ENCODE measurements at regions not wholly inside any gene's neighbourhood (a gene's known extent, or its start where the extent isn't known, plus 50 kb on each side); places are given as distances from the start of the nearest gene placed in this dataset.

DNA sequence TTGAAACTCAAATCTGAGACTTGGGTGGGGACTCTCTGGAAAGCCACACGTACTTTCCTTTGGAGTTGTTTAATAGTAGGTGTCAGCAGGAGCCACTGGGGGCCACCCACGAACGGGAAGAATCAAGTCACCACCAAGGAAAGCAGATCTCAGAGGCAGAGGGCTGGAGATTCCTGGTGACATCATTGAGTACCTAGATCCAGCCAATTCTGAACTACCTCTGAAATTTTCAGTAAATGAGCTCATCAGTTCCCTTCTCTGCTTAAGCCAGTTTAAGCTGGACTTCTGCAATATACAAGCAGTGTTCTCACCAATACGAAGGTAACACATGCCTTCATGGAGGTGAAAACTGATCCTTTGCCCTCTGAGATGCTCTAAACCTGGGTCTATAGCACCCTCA, 99.3 kb upstream of the SORCS3 start (continued):
- TF ChIP-seq ZSCAN4 (tag by site-specific recombination; IDR thresholded peaks at IDR 0.05) (no peak), ATF2 (tag by site-specific recombination; IDR thresholded peaks at IDR 0.05; ENCODE audit: low read depth) (peak; percentile 71), ZNF114 (tag by site-specific recombination; IDR thresholded peaks at IDR 0.05) (no peak), ZEB2 (tag by site-specific recombination; IDR thresholded peaks at IDR 0.05) (no peak)

- no peak for TF ChIP-seq WT1 (tag by site-specific recombination; IDR thresholded peaks at IDR 0.05)
- TF ChIP-seq FEZF1 (tag by site-specific recombination; IDR thresholded peaks at IDR 0.05): no peak
- TF ChIP-seq EGR2 (tag by site-specific recombination; IDR thresholded peaks at IDR 0.05; ENCODE audit: low read depth): no peak
- no peak for TF ChIP-seq ZNF514 (tag by site-specific recombination; IDR thresholded peaks at IDR 0.05)
- no peak for TF ChIP-seq ZNF114 (tag by site-specific recombination; IDR thresholded peaks at IDR 0.05)
- TF ChIP-seq ZNF621 (tag by site-specific recombination; IDR thresholded peaks at IDR 0.05): no peak
- TF ChIP-seq ZNF112 (tag by site-specific recombination; IDR thresholded peaks at IDR 0.05): no peak
- no peak for TF ChIP-seq ZNF843 (tag by site-specific recombination; IDR thresholded peaks at IDR 0.05)
- TF ChIP-seq REPIN1 (tag by site-specific recombination; IDR thresholded peaks at IDR 0.05; ENCODE audit: low read depth): no peak
- TF ChIP-seq, protein P1, sequence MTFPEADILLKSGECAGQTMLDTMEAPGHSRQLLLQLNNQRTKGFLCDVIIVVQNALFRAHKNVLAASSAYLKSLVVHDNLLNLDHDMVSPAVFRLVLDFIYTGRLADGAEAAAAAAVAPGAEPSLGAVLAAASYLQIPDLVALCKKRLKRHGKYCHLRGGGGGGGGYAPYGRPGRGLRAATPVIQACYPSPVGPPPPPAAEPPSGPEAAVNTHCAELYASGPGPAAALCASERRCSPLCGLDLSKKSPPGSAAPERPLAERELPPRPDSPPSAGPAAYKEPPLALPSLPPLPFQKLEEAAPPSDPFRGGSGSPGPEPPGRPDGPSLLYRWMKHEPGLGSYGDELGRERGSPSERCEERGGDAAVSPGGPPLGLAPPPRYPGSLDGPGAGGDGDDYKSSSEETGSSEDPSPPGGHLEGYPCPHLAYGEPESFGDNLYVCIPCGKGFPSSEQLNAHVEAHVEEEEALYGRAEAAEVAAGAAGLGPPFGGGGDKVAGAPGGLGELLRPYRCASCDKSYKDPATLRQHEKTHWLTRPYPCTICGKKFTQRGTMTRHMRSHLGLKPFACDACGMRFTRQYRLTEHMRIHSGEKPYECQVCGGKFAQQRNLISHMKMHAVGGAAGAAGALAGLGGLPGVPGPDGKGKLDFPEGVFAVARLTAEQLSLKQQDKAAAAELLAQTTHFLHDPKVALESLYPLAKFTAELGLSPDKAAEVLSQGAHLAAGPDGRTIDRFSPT (tag by site-specific recombination; IDR thresholded peaks at IDR 0.05): no peak
- TF ChIP-seq ZNF837 (tag by site-specific recombination; IDR thresholded peaks at IDR 0.05): no peak
- TF ChIP-seq, protein P2, sequence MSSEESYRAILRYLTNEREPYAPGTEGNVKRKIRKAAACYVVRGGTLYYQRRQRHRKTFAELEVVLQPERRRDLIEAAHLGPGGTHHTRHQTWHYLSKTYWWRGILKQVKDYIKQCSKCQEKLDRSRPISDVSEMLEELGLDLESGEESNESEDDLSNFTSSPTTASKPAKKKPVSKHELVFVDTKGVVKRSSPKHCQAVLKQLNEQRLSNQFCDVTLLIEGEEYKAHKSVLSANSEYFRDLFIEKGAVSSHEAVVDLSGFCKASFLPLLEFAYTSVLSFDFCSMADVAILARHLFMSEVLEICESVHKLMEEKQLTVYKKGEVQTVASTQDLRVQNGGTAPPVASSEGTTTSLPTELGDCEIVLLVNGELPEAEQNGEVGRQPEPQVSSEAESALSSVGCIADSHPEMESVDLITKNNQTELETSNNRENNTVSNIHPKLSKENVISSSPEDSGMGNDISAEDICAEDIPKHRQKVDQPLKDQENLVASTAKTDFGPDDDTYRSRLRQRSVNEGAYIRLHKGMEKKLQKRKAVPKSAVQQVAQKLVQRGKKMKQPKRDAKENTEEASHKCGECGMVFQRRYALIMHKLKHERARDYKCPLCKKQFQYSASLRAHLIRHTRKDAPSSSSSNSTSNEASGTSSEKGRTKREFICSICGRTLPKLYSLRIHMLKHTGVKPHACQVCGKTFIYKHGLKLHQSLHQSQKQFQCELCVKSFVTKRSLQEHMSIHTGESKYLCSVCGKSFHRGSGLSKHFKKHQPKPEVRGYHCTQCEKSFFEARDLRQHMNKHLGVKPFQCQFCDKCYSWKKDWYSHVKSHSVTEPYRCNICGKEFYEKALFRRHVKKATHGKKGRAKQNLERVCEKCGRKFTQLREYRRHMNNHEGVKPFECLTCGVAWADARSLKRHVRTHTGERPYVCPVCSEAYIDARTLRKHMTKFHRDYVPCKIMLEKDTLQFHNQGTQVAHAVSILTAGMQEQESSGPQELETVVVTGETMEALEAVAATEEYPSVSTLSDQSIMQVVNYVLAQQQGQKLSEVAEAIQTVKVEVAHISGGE (tag by site-specific recombination; conservative IDR thresholded peaks at IDR 0.05; ENCODE audit: low read depth): no peak
- TF ChIP-seq ZNF184 (tag by site-specific recombination; IDR thresholded peaks at IDR 0.05): no peak
- TF ChIP-seq ZNF366 (tag by site-specific recombination; conservative IDR thresholded peaks at IDR 0.05): no peak
- no peak for TF ChIP-seq ZNF670 (tag by site-specific recombination; IDR thresholded peaks at IDR 0.05; ENCODE audit: low read depth)
- no peak for TF ChIP-seq ZSCAN16 (tag by site-specific recombination; IDR thresholded peaks at IDR 0.05)
- no peak for TF ChIP-seq ZNF423 (tag by site-specific recombination; IDR thresholded peaks at IDR 0.05)
- no peak for TF ChIP-seq HOXA7 (CRISPR knock-in tag; IDR thresholded peaks at IDR 0.05; ENCODE audit: borderline replicate concordance)
- TF ChIP-seq MEIS1 (CRISPR knock-in tag; IDR thresholded peaks at IDR 0.05; ENCODE audit: borderline replicate concordance): no peak
- H3K36me3 ChIP-seq (ENCODE audit: control insufficient read depth in 2 of 2, insufficient read depth in 1 of 2, low read length in 2 of 2): no peaks in the 10 kb centered on the region
- H3K27ac ChIP-seq (ENCODE audit: extremely low read depth, low read depth, low read length): no peak overlapping the region
- ChIA-PET CTCF (interaction anchor here (1.0 to 1.9 kb wide), 3 partner anchors 10 to 140 kb away, joined by 3 to 5 read pairs (median 4); no protein-coding TSS in a partner anchor), POLR2A (no interaction called here)
- H3K9me3 ChIP-seq (ENCODE audit: control insufficient read depth, insufficient read depth, low read depth, low read length): no peaks in the 10 kb centered on the region
- H3K4me1 ChIP-seq (ENCODE audit: control insufficient read depth, insufficient read depth, low read length): no peaks in the 10 kb centered on the region
- H3K4me3 ChIP-seq (ENCODE audit: low read depth, low read length): no peak overlapping the region
Observed at GRCh38 chr10:104546336-104546735, 94.8 kb upstream of the SORCS3 start.
